HL-60 (cell line): ENCODE measurements at regions not wholly inside any gene's neighbourhood (a gene's known extent, or its start where the extent isn't known, plus 50 kb on each side); places are given as distances from the start of the nearest gene placed in this dataset.

Source experiments
- DNase-seq, 2 experiments: peaks; one replicate each; pipeline ENCODE4 v3.0.0-alpha.2; 2010 to 2020; ENCODE audit warnings: low read depth in 1 of 2, low spot score in 1 of 2
- H3K27ac ChIP-seq: fragments of 250-450 bp; sonication (Bioruptor Pico); replicated peaks from 2 replicates; pipeline ENCODE4 v1.5.1; 2020; ENCODE audit warnings: mild to moderate bottlenecking, moderate library complexity
- H3K27me3 ChIP-seq: fragments of 250-450 bp; sonication (Bioruptor Pico); 2 replicates; pipeline ENCODE4 v1.5.1; 2021; ENCODE audit warnings: mild to moderate bottlenecking, moderate library complexity; ENCODE audit not compliant: insufficient read depth, poor library complexity, severe bottlenecking
- H3K4me3 ChIP-seq: replicated peaks from 2 replicates; pipeline ENCODE4 v1.5.1; 2011; ENCODE audit warnings: mild to moderate bottlenecking, control low read depth, low read length; ENCODE audit not compliant: insufficient read depth
- GABPA ChIP-seq: IDR thresholded peaks from 2 replicates; pipeline ENCODE4 v1.6.1; 2012; ENCODE audit warnings: low read depth
- POLR2AphosphoS5 ChIP-seq: IDR thresholded peaks from 2 replicates; pipeline ENCODE4 v1.6.1; 2012; ENCODE audit warnings: low read depth
- SPI1 ChIP-seq: IDR thresholded peaks from 2 replicates; pipeline ENCODE4 v1.6.1; 2012; ENCODE audit warnings: low read depth, mild to moderate bottlenecking, borderline replicate concordance
- TF ChIP-seq, protein P1 (sequence below): IDR thresholded peaks from one replicate; pipeline ENCODE4 v1.5.1; 2011; ENCODE audit warnings: low read length, control low read depth, inconsistent platforms; ENCODE audit not compliant: insufficient read depth
- TF ChIP-seq, protein P2 (sequence below): IDR thresholded peaks from 2 replicates; pipeline ENCODE4 v1.6.1; 2012; ENCODE audit warnings: low read depth; ENCODE audit not compliant: insufficient replicate concordance

DNA sequence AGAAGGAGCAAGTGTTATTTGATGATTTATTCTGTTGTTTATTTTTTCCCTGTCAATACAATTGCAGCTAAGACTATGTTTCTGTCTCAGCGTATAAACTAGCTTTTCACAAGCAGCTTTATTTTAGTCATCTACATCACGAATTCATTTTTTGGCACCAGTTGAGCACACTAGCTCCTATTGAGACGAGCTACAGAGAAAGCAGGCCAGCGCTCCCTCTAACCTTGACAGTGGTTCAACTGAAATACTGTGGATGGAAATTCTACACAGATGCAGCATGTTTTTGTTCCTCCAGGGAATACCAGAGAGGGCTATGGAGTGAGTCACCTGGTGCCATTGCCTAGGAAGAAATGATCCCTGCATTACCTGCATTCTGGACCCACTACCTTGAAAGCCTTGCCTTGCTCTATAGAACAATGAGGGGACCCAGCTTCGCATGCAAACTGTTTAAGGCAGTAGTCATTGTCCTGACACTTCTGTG is 108.2 kb upstream of the ARHGAP42 start:
- no peak overlapping the region for H3K4me3 ChIP-seq
- no peaks in the 10 kb centered on the region for H3K27me3 ChIP-seq
- H3K27ac ChIP-seq = no peak overlapping the region
- no peak for TF ChIP-seq GABPA
- TF ChIP-seq POLR2AphosphoS5 = no peak
- TF ChIP-seq SPI1 = no peak
- TF ChIP-seq, protein P1, sequence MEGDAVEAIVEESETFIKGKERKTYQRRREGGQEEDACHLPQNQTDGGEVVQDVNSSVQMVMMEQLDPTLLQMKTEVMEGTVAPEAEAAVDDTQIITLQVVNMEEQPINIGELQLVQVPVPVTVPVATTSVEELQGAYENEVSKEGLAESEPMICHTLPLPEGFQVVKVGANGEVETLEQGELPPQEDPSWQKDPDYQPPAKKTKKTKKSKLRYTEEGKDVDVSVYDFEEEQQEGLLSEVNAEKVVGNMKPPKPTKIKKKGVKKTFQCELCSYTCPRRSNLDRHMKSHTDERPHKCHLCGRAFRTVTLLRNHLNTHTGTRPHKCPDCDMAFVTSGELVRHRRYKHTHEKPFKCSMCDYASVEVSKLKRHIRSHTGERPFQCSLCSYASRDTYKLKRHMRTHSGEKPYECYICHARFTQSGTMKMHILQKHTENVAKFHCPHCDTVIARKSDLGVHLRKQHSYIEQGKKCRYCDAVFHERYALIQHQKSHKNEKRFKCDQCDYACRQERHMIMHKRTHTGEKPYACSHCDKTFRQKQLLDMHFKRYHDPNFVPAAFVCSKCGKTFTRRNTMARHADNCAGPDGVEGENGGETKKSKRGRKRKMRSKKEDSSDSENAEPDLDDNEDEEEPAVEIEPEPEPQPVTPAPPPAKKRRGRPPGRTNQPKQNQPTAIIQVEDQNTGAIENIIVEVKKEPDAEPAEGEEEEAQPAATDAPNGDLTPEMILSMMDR = no peak
- TF ChIP-seq, protein P2, sequence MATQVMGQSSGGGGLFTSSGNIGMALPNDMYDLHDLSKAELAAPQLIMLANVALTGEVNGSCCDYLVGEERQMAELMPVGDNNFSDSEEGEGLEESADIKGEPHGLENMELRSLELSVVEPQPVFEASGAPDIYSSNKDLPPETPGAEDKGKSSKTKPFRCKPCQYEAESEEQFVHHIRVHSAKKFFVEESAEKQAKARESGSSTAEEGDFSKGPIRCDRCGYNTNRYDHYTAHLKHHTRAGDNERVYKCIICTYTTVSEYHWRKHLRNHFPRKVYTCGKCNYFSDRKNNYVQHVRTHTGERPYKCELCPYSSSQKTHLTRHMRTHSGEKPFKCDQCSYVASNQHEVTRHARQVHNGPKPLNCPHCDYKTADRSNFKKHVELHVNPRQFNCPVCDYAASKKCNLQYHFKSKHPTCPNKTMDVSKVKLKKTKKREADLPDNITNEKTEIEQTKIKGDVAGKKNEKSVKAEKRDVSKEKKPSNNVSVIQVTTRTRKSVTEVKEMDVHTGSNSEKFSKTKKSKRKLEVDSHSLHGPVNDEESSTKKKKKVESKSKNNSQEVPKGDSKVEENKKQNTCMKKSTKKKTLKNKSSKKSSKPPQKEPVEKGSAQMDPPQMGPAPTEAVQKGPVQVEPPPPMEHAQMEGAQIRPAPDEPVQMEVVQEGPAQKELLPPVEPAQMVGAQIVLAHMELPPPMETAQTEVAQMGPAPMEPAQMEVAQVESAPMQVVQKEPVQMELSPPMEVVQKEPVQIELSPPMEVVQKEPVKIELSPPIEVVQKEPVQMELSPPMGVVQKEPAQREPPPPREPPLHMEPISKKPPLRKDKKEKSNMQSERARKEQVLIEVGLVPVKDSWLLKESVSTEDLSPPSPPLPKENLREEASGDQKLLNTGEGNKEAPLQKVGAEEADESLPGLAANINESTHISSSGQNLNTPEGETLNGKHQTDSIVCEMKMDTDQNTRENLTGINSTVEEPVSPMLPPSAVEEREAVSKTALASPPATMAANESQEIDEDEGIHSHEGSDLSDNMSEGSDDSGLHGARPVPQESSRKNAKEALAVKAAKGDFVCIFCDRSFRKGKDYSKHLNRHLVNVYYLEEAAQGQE = no peak
- no peak for DNase-seq

DNA sequence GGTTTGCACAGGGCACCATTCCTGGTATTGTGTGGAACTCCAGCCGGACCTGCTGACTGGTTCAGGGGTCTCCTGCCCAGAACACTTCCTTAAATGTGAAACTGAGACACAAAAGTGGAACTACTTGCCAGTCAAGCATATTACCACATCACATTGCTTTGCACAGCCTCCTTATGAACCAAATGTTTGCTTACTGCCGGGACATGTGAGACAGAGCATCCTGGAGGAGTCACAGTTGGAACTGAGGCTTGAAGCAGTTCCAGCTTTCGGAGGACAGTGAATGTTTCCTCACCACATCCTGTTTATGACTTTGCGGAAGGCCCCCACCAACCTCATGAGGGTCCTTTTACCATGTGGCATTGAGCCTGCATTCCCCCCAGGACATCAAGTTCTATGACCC is 105.8 kb upstream of the ARHGAP42 start:
- no peak for DNase-seq
- Histone ChIP-seq H3K27ac (no peak overlapping the region), H3K4me3 (no peak overlapping the region), H3K27me3 (no peaks in the 10 kb centered on the region)
- TF ChIP-seq SPI1 (no peak), GABPA (no peak), POLR2AphosphoS5 (no peak)
- TF ChIP-seq, protein P1 = no peak
- TF ChIP-seq, protein P2 = no peak

DNA sequence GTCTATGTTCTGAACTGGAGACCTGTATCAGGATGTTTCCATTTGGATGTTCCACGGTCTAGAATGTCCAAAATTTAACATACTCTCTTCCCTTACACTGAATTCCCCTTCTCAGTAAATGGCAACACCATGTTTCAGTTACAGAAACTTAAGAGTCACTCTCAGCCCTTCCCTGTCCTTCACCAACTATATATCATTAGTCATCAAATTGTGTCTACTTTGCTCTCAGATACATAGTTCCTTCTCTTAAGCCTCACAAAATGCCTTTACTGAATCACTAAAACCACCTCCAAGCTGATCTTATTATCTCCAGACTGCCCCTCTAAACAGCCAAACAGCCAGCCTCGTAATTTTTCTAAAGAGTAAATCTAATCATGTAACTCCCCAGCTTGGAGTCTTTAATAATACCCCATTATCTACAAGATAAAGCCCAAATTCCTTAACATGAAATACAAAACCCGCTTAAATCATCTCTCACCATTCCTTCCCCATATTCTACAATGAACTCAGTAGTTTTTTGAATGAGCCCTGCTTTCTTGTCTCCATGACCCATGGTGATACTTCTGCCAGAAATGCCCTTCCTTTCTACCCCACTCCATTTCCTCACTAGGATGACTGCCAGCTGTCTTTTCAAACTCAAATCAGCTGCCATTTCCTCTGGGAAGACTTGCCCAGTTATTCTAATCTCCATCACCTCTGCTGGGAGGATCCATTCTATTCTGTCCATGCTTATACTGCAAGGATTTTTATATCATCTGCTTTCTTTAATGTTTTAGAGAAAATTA is 102.7 kb upstream of the ARHGAP42 start:
- no peak for DNase-seq
- H3K4me3 ChIP-seq = no peak overlapping the region
- H3K27ac ChIP-seq = no peak overlapping the region
- H3K27me3 ChIP-seq = no peaks in the 10 kb centered on the region
- TF ChIP-seq, protein P1 = no peak
- TF ChIP-seq GABPA (no peak), POLR2AphosphoS5 (no peak), SPI1 (no peak)
- TF ChIP-seq, protein P2 = no peak
